DND-41 (cell line): ENCODE measurements at regions not wholly inside any gene's neighbourhood (a gene's known extent, or its start where the extent isn't known, plus 50 kb on each side); places are given as distances from the start of the nearest gene placed in this dataset.

Experiments
- ATAC-seq: fragments of 200-7000 bp; cut with Tn5 transposase; 3 replicates; pipeline ENCODE4 v1.9.1; 2021; ENCODE audit warnings: low read depth; ENCODE audit not compliant: insufficient read depth
- DNase-seq: peaks from one replicate; pipeline ENCODE4 v3.0.0-alpha.2; 2020
- H2AFZ ChIP-seq: 2 replicates; pipeline ENCODE4 v1.6.0; 2012; ENCODE audit warnings: low read depth, low read length
- H3K27ac ChIP-seq: 2 replicates; pipeline ENCODE4 v1.5.1; 2012; ENCODE audit warnings: low read length, inconsistent platforms
- H3K27me3 ChIP-seq: fragments of 200-600 bp; sonication (generic); 2 replicates; pipeline ENCODE4 v1.6.0; 2012; ENCODE audit warnings: low read length, mild to moderate bottlenecking, inconsistent platforms; ENCODE audit not compliant: insufficient read depth, poor library complexity
- H3K36me3 ChIP-seq: 2 replicates; pipeline ENCODE4 v1.5.1; 2012; ENCODE audit warnings: low read length, inconsistent platforms; ENCODE audit not compliant: insufficient read depth
- H3K4me1 ChIP-seq: 2 replicates; pipeline ENCODE4 v1.5.1; 2012; ENCODE audit warnings: mild to moderate bottlenecking, low read length; ENCODE audit not compliant: insufficient read depth
- H3K4me2 ChIP-seq: 2 replicates; pipeline ENCODE4 v1.6.0; 2012; ENCODE audit warnings: mild to moderate bottlenecking, moderate library complexity, low read length, inconsistent platforms; ENCODE audit not compliant: insufficient read depth
- H3K4me3 ChIP-seq, 2 experiments: fragments of 200-600 bp in 1 of 2; shearing (Covaris generic) in 1 of 2; 2 replicates each; pipeline ENCODE4 v1.5.1; 2012 to 2016; ENCODE audit warnings: inconsistent platforms in 2 of 2, low read length in 2 of 2, mild to moderate bottlenecking in 2 of 2, low read depth in 1 of 2, moderate library complexity in 1 of 2
- H3K79me2 ChIP-seq: 2 replicates; pipeline ENCODE4 v1.6.0; 2012; ENCODE audit warnings: low read length, inconsistent platforms; ENCODE audit not compliant: insufficient read depth
- H3K9ac ChIP-seq: 2 replicates; pipeline ENCODE4 v1.6.0; 2012; ENCODE audit warnings: low read depth, mild to moderate bottlenecking, inconsistent platforms, low read length, moderate library complexity
- H3K9me3 ChIP-seq: 2 replicates; pipeline ENCODE4 v1.5.1; 2012; ENCODE audit warnings: low read length, moderate library complexity, mild to moderate bottlenecking, inconsistent platforms; ENCODE audit not compliant: insufficient read depth, severe bottlenecking
- H4K20me1 ChIP-seq: 2 replicates; pipeline ENCODE4 v1.6.0; 2012; ENCODE audit warnings: low read length; ENCODE audit not compliant: insufficient read depth
- CTCF ChIP-seq: IDR thresholded peaks from 2 replicates; pipeline ENCODE4 v1.5.1; 2012; ENCODE audit warnings: borderline replicate concordance, low read length, moderate library complexity, mild to moderate bottlenecking; ENCODE audit not compliant: poor library complexity, severe bottlenecking; ENCODE audit errors: extremely low read depth
- EZH2 ChIP-seq: IDR thresholded peaks from 3 replicates; pipeline ENCODE4 v1.6.1; 2012; ENCODE audit warnings: borderline replicate concordance, low read depth, mild to moderate bottlenecking, moderate library complexity, low read length, inconsistent platforms; ENCODE audit not compliant: severe bottlenecking

- no peaks in the 10 kb centered on the region for H3K36me3 ChIP-seq
- H3K4me2 ChIP-seq, result no peak overlapping the region
- TF ChIP-seq CTCF, result no peak
- TF ChIP-seq EZH2, result no peak
- no peaks in the 10 kb centered on the region for H4K20me1 ChIP-seq
- H3K4me1 ChIP-seq, result no peaks in the 10 kb centered on the region
- no peaks in the 10 kb centered on the region for H3K79me2 ChIP-seq
- no peaks in the 10 kb centered on the region for H3K9me3 ChIP-seq
- DNase-seq (no peak), ATAC-seq (no peak)
- peaks cover 5% of the 10 kb centered on the region for H3K27me3 ChIP-seq
- no peak overlapping the region for H3K27ac ChIP-seq
- no peak overlapping the region for H2AFZ ChIP-seq
- H3K4me3 ChIP-seq, result no peak overlapping the region
- no peak overlapping the region for H3K9ac ChIP-seq
These were observed 472.8 kb downstream of the CCSER2 start for GRCh38 chr10:84801156-84801555.

GRCh38 chr10:84801916-84802315, 473.5 kb downstream of the CCSER2 start:
- Histone ChIP-seq H3K36me3 (no peaks in the 10 kb centered on the region), H3K4me1 (no peaks in the 10 kb centered on the region), H3K79me2 (no peaks in the 10 kb centered on the region), H3K4me3 (no peak overlapping the region), H3K9me3 (no peaks in the 10 kb centered on the region), H3K27me3 (peaks cover 5% of the 10 kb centered on the region), H3K27ac (no peak overlapping the region), H3K4me2 (no peak overlapping the region), H3K9ac (no peak overlapping the region), H4K20me1 (no peaks in the 10 kb centered on the region), H2AFZ (no peak overlapping the region)
- ATAC-seq, result no peak
- DNase-seq, result no peak
- TF ChIP-seq EZH2, result no peak

- DNase-seq (no peak), ATAC-seq (no peak)
- no peaks in the 10 kb centered on the region for H3K9me3 ChIP-seq
- no peaks in the 10 kb centered on the region for H3K27me3 ChIP-seq
- H3K4me3 ChIP-seq, result no peak overlapping the region
- H3K36me3 ChIP-seq, result no peaks in the 10 kb centered on the region
- no peaks in the 10 kb centered on the region for H3K79me2 ChIP-seq
- no peak overlapping the region for H2AFZ ChIP-seq
- H3K27ac ChIP-seq, result no peak overlapping the region
- TF ChIP-seq CTCF (no peak), EZH2 (no peak)
- H3K4me1 ChIP-seq, result no peaks in the 10 kb centered on the region
- no peak overlapping the region for H3K9ac ChIP-seq
- H4K20me1 ChIP-seq, result no peaks in the 10 kb centered on the region
- H3K4me2 ChIP-seq, result no peak overlapping the region
These were observed 476.8 kb downstream of the CCSER2 start for GRCh38 chr10:84805149-84805548.

GRCh38 chr10:84811113-84811512, 482.7 kb downstream of the CCSER2 start:
- no peaks in the 10 kb centered on the region for H3K79me2 ChIP-seq
- H3K27me3 ChIP-seq, result no peaks in the 10 kb centered on the region
- no peak overlapping the region for H3K4me3 ChIP-seq
- no peak for DNase-seq
- H3K9me3 ChIP-seq, result no peaks in the 10 kb centered on the region
- no peak for ATAC-seq
- H3K27ac ChIP-seq, result no peak overlapping the region
- no peak overlapping the region for H3K9ac ChIP-seq
- H3K36me3 ChIP-seq, result no peaks in the 10 kb centered on the region
- H4K20me1 ChIP-seq, result no peaks in the 10 kb centered on the region
- no peak overlapping the region for H2AFZ ChIP-seq
- H3K4me1 ChIP-seq, result no peaks in the 10 kb centered on the region
- TF ChIP-seq CTCF, result no peak
- no peak for TF ChIP-seq EZH2
- H3K4me2 ChIP-seq, result no peak overlapping the region
